ENCODE measurements at regions not wholly inside any gene's neighbourhood (a gene's known extent, or its start where the extent isn't known, plus 50 kb on each side); places are given as distances from the start of the nearest gene placed in this dataset.

DNA sequence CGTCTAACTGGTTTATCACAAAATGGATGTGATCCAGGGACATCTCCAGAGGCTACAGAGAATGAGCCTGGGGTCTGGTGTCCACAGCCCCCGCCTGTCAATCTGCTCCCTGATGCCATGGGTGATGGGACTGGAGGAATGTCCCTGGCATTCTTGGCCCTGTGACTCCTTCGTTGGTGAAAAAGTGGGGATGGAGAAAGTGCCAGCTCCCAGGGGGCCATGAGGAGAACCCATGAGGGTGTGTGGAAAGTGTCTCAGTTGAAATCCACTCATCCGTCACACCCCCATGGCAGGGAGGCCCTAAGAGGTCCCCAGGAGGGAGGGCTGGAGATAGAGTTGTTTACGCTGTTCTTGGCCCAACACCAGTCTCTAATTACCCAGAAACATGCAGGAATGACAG, 322.0 kb downstream of the CTTN start:
- TF ChIP-seq, protein P1, sequence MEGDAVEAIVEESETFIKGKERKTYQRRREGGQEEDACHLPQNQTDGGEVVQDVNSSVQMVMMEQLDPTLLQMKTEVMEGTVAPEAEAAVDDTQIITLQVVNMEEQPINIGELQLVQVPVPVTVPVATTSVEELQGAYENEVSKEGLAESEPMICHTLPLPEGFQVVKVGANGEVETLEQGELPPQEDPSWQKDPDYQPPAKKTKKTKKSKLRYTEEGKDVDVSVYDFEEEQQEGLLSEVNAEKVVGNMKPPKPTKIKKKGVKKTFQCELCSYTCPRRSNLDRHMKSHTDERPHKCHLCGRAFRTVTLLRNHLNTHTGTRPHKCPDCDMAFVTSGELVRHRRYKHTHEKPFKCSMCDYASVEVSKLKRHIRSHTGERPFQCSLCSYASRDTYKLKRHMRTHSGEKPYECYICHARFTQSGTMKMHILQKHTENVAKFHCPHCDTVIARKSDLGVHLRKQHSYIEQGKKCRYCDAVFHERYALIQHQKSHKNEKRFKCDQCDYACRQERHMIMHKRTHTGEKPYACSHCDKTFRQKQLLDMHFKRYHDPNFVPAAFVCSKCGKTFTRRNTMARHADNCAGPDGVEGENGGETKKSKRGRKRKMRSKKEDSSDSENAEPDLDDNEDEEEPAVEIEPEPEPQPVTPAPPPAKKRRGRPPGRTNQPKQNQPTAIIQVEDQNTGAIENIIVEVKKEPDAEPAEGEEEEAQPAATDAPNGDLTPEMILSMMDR (IDR thresholded peaks at IDR 0.05), result no peak
- TF ChIP-seq EP300 (IDR thresholded peaks at IDR 0.05), result no peak

Measured in ovary (tissue), 3 donors.